Pancreas (tissue), 10 donors: ENCODE measurements at regions not wholly inside any gene's neighbourhood (a gene's known extent, or its start where the extent isn't known, plus 50 kb on each side); places are given as distances from the start of the nearest gene placed in this dataset.
"Not testable (repeated sequence)": the region's sequence is repeated elsewhere in the genome, so short reads cannot be mapped to it uniquely, and the experiment has no call there.

ENCODE experiments used
- ATAC-seq, 4 donors: fragments of 200-7000 bp; cut with Tn5 transposase; one replicate each; pipeline versions ENCODE4 v1.8.0 to v1.9.1; 2020; ENCODE audit warnings: mild to moderate bottlenecking in 4 of 4, moderate library complexity in 4 of 4
- DNase-seq, 6 donors: peaks; one replicate each; pipeline ENCODE4 v3.0.0-alpha.2; 2020
- FAIRE-seq: peaks from 2 replicates; lab custom pipeline; 2012; peaks lifted over from hg19 to GRCh38; lab: Jason Lieb, UNC
- H3K27ac ChIP-seq, 4 donors: fragments of 200-600 bp; sonication (generic); 1 replicate in 3 of 4; 2 replicates in 1 of 4; pipeline versions ENCODE4 v1.5.0 to v1.8.0; 2020
- H3K27me3 ChIP-seq, 4 donors: fragments of 200-600 bp; one replicate each; pipeline ENCODE4 v1.8.0; 2021
- H3K36me3 ChIP-seq, 3 donors: fragments of 200-600 bp; sonication (generic) in 1 of 3; one replicate each; pipeline versions ENCODE4 v1.5.0 to v1.8.0; 2020 to 2021
- H3K4me1 ChIP-seq, 3 donors: fragments of 200-600 bp; one replicate each; pipeline ENCODE4 v1.8.0; 2021
- H3K4me3 ChIP-seq, 4 donors: fragments of 200-600 bp; sonication (generic) in 2 of 4; one replicate each; pipeline versions ENCODE4 v1.5.0 to v1.8.0; 2020 to 2021
- H3K9me3 ChIP-seq, 4 donors: fragments of 200-600 bp; one replicate each; pipeline ENCODE4 v1.8.0; 2021
- WGBS, 2 donors: extraction: QIAGEN DNeasy Blood & Tissue Kit; methylation state at CpG; one replicate each; pipeline ENCODE4 v1.1.7; 2013; 5-methylcytosine and 5-hydroxymethylcytosine counted together
- intact Hi-C, 3 donors: fragments of 100-400 bp; cut with DNase I; formaldehyde crosslinking; loops; one replicate each; pipeline versions ENCODE4 v1.11.1 to v1.14.2; 2022
- TF ChIP-seq, protein P1 (sequence below), 4 donors: fragments of 200-600 bp; sonication (generic) in 3 of 4; IDR thresholded peaks; one replicate each; pipeline versions ENCODE4 v1.5.0 to v1.8.0; 2021; ENCODE audit warnings: antibody characterized with exemption in 4 of 4
- donor health status: healthy with polysubstance abuse.
- donor health status: DM: no; HTN: no; CAD: no; lungs with moderate emphysema.
- donor health status: DM: no; HTN: no; CAD: no.
- donor health status: control.
- donor health status: control.
- donor health status: Bipolar disorder and iron deficiency.
- donor health status: DM: yes; HTN: yes; CAD: no.
- donor health status: DM: no; HTN: no; CAD: no.
- donor health status: DM: no; HTN: no; CAD: no.
- donor health status: DM: yes; HTN: yes; CAD: no.

DNA sequence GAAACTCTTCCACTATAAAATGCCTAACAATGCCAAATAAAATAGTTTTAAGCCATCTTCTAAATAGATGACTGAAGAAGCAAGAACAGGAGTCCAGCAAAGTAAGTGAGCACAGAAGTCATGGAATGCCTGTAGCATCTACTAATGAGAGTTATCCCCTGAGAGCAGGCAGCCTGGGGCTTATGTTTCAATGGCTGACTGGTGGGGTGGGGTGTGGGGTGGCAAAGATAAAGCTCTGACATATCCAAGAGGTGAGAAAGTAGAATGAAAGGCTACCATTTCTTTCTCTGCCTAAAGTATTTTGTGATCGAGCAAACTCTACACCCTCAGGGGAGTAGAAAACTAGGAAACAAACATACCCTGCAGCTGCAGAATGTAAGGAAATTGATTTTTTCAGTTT is 348.8 kb downstream of the TFAP2B start:
- Histone ChIP-seq H3K27me3 (no peaks in the 10 kb centered on the region), H3K9me3 (no peaks in the 10 kb centered on the region), H3K27ac (no peak overlapping the region), H3K4me1 (no peaks in the 10 kb centered on the region), H3K36me3 (no peaks in the 10 kb centered on the region), H3K4me3 (no peak overlapping the region)
- FAIRE-seq (no peak), ATAC-seq (no peak), DNase-seq (no peak)
- WGBS, 2 donors = 29 to 30% methylated on average over 1 of the region's 1 CpG
- intact Hi-C loops = no loop called here
- TF ChIP-seq, protein P1, sequence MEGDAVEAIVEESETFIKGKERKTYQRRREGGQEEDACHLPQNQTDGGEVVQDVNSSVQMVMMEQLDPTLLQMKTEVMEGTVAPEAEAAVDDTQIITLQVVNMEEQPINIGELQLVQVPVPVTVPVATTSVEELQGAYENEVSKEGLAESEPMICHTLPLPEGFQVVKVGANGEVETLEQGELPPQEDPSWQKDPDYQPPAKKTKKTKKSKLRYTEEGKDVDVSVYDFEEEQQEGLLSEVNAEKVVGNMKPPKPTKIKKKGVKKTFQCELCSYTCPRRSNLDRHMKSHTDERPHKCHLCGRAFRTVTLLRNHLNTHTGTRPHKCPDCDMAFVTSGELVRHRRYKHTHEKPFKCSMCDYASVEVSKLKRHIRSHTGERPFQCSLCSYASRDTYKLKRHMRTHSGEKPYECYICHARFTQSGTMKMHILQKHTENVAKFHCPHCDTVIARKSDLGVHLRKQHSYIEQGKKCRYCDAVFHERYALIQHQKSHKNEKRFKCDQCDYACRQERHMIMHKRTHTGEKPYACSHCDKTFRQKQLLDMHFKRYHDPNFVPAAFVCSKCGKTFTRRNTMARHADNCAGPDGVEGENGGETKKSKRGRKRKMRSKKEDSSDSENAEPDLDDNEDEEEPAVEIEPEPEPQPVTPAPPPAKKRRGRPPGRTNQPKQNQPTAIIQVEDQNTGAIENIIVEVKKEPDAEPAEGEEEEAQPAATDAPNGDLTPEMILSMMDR (IDR thresholded peaks at IDR 0.05) = no peak

DNA sequence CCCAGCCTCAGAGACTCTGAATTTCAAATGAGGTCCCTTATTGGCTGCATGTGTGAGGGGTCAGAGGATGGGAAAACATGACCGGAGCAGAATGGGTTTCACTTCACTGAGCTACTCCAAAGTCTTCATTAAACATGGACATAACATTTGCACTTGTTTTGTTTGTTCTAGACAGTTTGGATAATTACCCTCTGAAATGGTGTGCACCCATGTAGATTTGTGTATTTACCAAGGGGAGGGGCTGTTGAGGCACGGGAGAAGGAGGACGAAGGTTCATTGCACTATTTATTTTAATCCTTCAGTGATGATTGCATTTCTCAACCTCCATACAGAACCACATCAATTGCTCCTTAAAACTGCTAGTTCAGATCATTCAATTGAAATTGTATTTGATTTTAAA is 364.2 kb downstream of the TFAP2B start:
- H3K4me3 ChIP-seq = no peak overlapping the region
- intact Hi-C loops = no loop called here
- H3K9me3 ChIP-seq = no peaks in the 10 kb centered on the region
- WGBS, 2 donors = 26 to 33% methylated on average over 3 of the region's 3 CpGs
- TF ChIP-seq, protein P1 (IDR thresholded peaks at IDR 0.05) = no peak
- ATAC-seq (no peak), DNase-seq (no peak), FAIRE-seq (no peak)
- no peaks in the 10 kb centered on the region for H3K36me3 ChIP-seq
- H3K4me1 ChIP-seq = no peaks in the 10 kb centered on the region
- H3K27ac ChIP-seq = no peak overlapping the region
- H3K27me3 ChIP-seq = no peaks in the 10 kb centered on the region

DNA sequence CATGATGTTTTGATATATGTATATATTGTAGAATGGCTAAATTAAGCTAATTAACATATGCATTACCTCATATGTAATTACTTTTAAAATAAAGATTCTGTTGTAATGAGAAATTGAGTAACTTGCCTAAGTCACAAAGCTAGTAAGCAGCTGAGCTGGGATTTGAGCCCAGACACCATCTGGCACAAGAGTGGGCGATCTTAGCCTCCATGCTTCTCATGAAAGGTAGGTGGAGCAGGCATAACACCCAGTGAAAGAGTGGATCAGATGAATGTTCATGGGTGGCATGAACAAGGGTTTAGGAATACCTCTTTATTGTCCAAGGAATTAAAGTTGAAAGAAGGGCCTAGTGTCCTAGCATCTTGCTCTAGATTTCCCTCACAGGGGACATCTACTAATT is 365.4 kb downstream of the TFAP2B start:
- H3K27me3 ChIP-seq = no peaks in the 10 kb centered on the region
- FAIRE-seq = no peak
- H3K9me3 ChIP-seq = no peaks in the 10 kb centered on the region

DNA sequence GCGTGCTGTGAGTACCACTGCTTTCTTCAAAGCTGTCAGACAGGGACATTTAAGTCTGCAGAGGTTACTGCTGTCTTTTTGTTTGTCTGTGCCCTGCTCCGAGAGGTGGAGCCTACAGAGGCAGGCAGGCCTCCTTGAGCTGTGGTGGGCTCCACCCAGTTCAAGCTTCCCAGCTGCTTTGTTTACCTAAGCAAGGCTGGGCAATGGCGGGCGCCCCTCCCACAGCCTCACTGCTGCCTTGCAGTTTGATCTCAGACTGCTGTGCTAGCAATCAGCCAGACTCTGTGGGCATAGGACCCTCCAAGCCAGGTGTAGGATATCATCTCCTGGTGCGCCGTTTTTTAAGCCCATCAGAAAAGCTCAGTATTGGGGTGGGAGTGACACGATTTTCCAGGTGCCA is 374.5 kb downstream of the TFAP2B start:
- DNase-seq = peak in 1 of 6 donors; percentile 22
- intact Hi-C loops, H3K4me3 ChIP-seq, H3K36me3 ChIP-seq, H3K4me1 ChIP-seq, H3K27ac ChIP-seq, FAIRE-seq, H3K27me3 ChIP-seq, ATAC-seq, H3K9me3 ChIP-seq: not testable (repeated sequence)
- WGBS, 2 donors = 67 to 79% methylated on average over 6 to 7 of the region's 7 CpGs

More for the DNA sequence above, 365.4 kb downstream of the TFAP2B start:
- no peak overlapping the region for H3K4me3 ChIP-seq
- DNase-seq = no peak
- TF ChIP-seq, protein P1 (IDR thresholded peaks at IDR 0.05) = no peak
- WGBS, 2 donors = 73 to 94% methylated on average over 1 of the region's 1 CpG
- intact Hi-C loops = no loop called here
- no peaks in the 10 kb centered on the region for H3K36me3 ChIP-seq
- no peak overlapping the region for H3K27ac ChIP-seq
- H3K4me1 ChIP-seq = no peaks in the 10 kb centered on the region
- no peak for ATAC-seq

DNA sequence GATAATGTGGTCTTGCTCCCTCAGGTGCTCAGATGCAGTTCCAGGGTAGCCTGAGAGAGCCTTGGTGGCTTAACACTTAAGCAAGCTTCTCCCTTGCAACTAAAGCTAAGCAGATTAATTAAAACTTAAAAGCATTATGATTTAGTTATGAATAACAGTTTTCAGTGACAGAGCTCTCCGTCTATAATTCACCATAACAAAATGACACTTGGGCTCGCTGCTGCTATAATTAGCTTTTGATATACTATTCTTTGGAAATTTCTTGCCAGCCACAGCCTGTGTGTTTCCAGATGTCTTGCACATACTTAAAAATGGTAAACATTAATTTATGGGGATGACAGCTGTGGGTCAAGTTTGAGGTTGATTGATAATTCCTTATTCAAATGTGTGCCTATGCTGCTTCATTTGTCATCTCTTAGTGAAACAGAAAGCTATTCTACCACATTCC is 380.5 kb downstream of the TFAP2B start:
- TF ChIP-seq, protein P1 (IDR thresholded peaks at IDR 0.05) = no peak
- Histone ChIP-seq H3K27me3 (no peaks in the 10 kb centered on the region), H3K36me3 (no peaks in the 10 kb centered on the region), H3K9me3 (no peaks in the 10 kb centered on the region), H3K27ac (no peak overlapping the region), H3K4me3 (no peak overlapping the region), H3K4me1 (no peaks in the 10 kb centered on the region)
- ATAC-seq (no peak), FAIRE-seq (no peak), DNase-seq (no peak)
- WGBS, 2 donors = 23 to 34% methylated on average over 2 of the region's 2 CpGs
- intact Hi-C loops = no loop called here
